HepG2 (cell line): ENCODE measurements at regions not wholly inside any gene's neighbourhood (a gene's known extent, or its start where the extent isn't known, plus 50 kb on each side); places are given as distances from the start of the nearest gene placed in this dataset.

Source experiments
- ATAC-seq: fragments of 200-7000 bp; cut with Tn5 transposase; 3 replicates; pipeline ENCODE4 v1.9.1; 2020; ENCODE audit warnings: mild to moderate bottlenecking, moderate library complexity
- BruUV-seq: library from RNA; stranded (reverse); fragments of 400-500 nt; replicated peaks from 2 replicates; lab custom pipeline; 2021; lab: Mats Ljungman, UMichigan
- CTCF ChIA-PET: fragments of 300-600 bp; formaldehyde crosslinking; extraction: SDS; loops from one replicate; lab custom pipeline; 2021; ENCODE audit warnings: low total read pairs, inconsistent platforms, low intra/inter-chr PET ratio; lab: Yijun Ruan, JAX
- POLR2A ChIA-PET: fragments of 350-600 bp; sonication (Branson Sonifier 250); formaldehyde crosslinking; loops from one replicate; lab custom pipeline; 2020; ENCODE audit warnings: antibody characterized with exemption, inconsistent platforms; lab: Yijun Ruan, JAX
- DNase-seq: peaks from one replicate; pipeline ENCODE4 v3.0.0-alpha.2; 2015; ENCODE audit warnings: low spot score
- FAIRE-seq: peaks from 3 replicates; lab custom pipeline; 2011; peaks lifted over from hg19 to GRCh38; lab: Jason Lieb, UNC
- H2AFZ ChIP-seq: one replicate; pipeline ENCODE4 v1.6.1; 2011; ENCODE audit warnings: low read length, inconsistent platforms
- H3K27ac ChIP-seq: fragments of 300-600 bp; 3 replicates; pipeline ENCODE4 v1.8.0; 2011; ENCODE audit warnings: mixed run types, mild to moderate bottlenecking, mixed read lengths, low read length, inconsistent platforms; ENCODE audit not compliant: insufficient read depth; ENCODE audit errors: extremely low read length
- H3K27me3 ChIP-seq, 2 experiments: fragments of 200-600 bp in 1 of 2; 2 replicates in 1 of 2; 3 replicates in 1 of 2; pipeline versions ENCODE4 v1.6.0 to v1.8.0; 2011; ENCODE audit warnings: low read length in 2 of 2, mild to moderate bottlenecking in 2 of 2, moderate library complexity in 2 of 2, inconsistent platforms in 1 of 2; ENCODE audit not compliant: insufficient read depth in 2 of 2, control insufficient read depth in 1 of 2
- H3K36me3 ChIP-seq, 2 experiments: fragments of 200-600 bp in 1 of 2; replicated peaks in 1 of 2; 2 replicates in 1 of 2; 3 replicates in 1 of 2; pipeline versions ENCODE4 v1.5.1 to v1.8.0; 2011; ENCODE audit warnings: low read length in 2 of 2, inconsistent platforms in 1 of 2; ENCODE audit not compliant: insufficient read depth in 2 of 2, control insufficient read depth in 1 of 2
- H3K4me1 ChIP-seq: 2 replicates; pipeline ENCODE4 v1.5.1; 2012; ENCODE audit warnings: low read length, inconsistent platforms; ENCODE audit not compliant: insufficient read depth
- H3K4me2 ChIP-seq: 2 replicates; pipeline ENCODE4 v1.6.0; 2011; ENCODE audit warnings: low read depth, low read length, inconsistent platforms
- H3K4me3 ChIP-seq, 3 experiments: fragments of 200-600 bp in 1 of 3; sonication (generic), shearing (Covaris generic) in 1 of 3; replicated peaks in 1 of 3; 2 replicates each; pipeline ENCODE4 v1.5.1; 2011 to 2016; ENCODE audit warnings: low read length in 3 of 3, inconsistent platforms in 2 of 3, low read depth in 2 of 3, mild to moderate bottlenecking in 2 of 3, control low read depth in 1 of 3, mixed read lengths in 1 of 3; ENCODE audit not compliant: insufficient read depth in 1 of 3
- H3K79me2 ChIP-seq: one replicate; pipeline ENCODE4 v1.6.1; 2011; ENCODE audit warnings: low read length, inconsistent platforms; ENCODE audit not compliant: insufficient read depth
- H3K9ac ChIP-seq: 2 replicates; pipeline ENCODE4 v1.6.0; 2011; ENCODE audit warnings: mild to moderate bottlenecking, low read depth, low read length, inconsistent platforms; ENCODE audit not compliant: insufficient read depth
- H3K9me3 ChIP-seq: 2 replicates; pipeline ENCODE4 v1.5.1; 2012; ENCODE audit warnings: mild to moderate bottlenecking, low read length
- H4K20me1 ChIP-seq: 2 replicates; pipeline ENCODE4 v1.6.0; 2011; ENCODE audit warnings: inconsistent platforms, mild to moderate bottlenecking, low read length, moderate library complexity; ENCODE audit not compliant: insufficient read depth
- KDM3A ChIP-seq: IDR thresholded peaks from 2 replicates; pipeline ENCODE4 v1.6.1; 2018; ENCODE audit warnings: low read depth, missing compliant biosample characterization
- NFYC ChIP-seq: IDR thresholded peaks from 2 replicates; pipeline ENCODE4 v1.6.1; 2016; ENCODE audit warnings: missing genetic modification reagents, missing compliant biosample characterization
- NONO ChIP-seq, 2 experiments: fragments of 450-650 bp in 1 of 2; sonication (generic) in 1 of 2; formaldehyde crosslinking in 1 of 2; IDR thresholded peaks in 1 of 2; conservative IDR thresholded peaks in 1 of 2; 2 replicates each; pipeline versions ENCODE4 v1.6.1 to v1.8.0; 2017 to 2022; ENCODE audit warnings: mild to moderate bottlenecking in 1 of 2, missing genetic modification reagents in 1 of 2, moderate library complexity in 1 of 2
- RNF219 ChIP-seq: sonication (generic); formaldehyde crosslinking; IDR thresholded peaks from 2 replicates; pipeline ENCODE4 v1.5.0; 2020; ENCODE audit warnings: mild to moderate bottlenecking, missing genetic modification reagents
- ZNF430 ChIP-seq: sonication (generic); formaldehyde crosslinking; IDR thresholded peaks from 2 replicates; pipeline ENCODE4 v1.9.0; 2021; ENCODE audit warnings: mild to moderate bottlenecking, missing genetic modification reagents
- WGBS: methylation state at CpG from one replicate; pipeline ENCODE4 v1.1.6; 2017; ENCODE audit warnings: low lambda C conversion rate; 5-methylcytosine and 5-hydroxymethylcytosine counted together
- in situ Hi-C: cut with HindIII; loops from 2 replicates; pipeline ENCODE4 v1.10.0; 2017; ENCODE audit warnings: low pct_unique_long_range_greater_than_20kb; ENCODE audit not compliant: extremely low pct_ligation_motif_present
- intact Hi-C: fragments of 100-400 bp; cut with micrococcal nuclease; formaldehyde crosslinking; loops from one replicate; pipeline ENCODE4 v1.10.0; 2022; ENCODE audit not compliant: unreplicated experiment

GRCh38 chr1:222877854-222878253 lies 63.0 kb downstream of the DISP1 start (continued):
- TF ChIP-seq RNF219 (CRISPR knock-in tag) (no peak), NONO (IDR thresholded peaks at IDR 0.05) (no peak), NONO (CRISPR knock-in tag; conservative IDR thresholded peaks at IDR 0.05) (no peak), ZNF430 (CRISPR knock-in tag) (no peak), NFYC (CRISPR knock-in tag) (no peak)

GRCh38 chr1:222880587-222880986 lies 65.7 kb downstream of the DISP1 start:
- 97% methylated on average over 2 of the region's 2 CpGs for WGBS
- H3K4me1 ChIP-seq = peaks cover 21% of the 10 kb centered on the region
- H3K4me2 ChIP-seq = no peak overlapping the region
- TF ChIP-seq KDM3A = no peak
- intact Hi-C loops (no loop called here), in situ Hi-C loops (no loop called here)
- BruUV-seq = no TSS peak
- ATAC-seq = no peak
- CTCF ChIA-PET = no interaction called here
- H3K79me2 ChIP-seq = no peaks in the 10 kb centered on the region
- H3K9me3 ChIP-seq = no peaks in the 10 kb centered on the region
- no peaks in the 10 kb centered on the region for H3K27me3 ChIP-seq
- POLR2A ChIA-PET = no interaction called here
- no peak overlapping the region for H3K9ac ChIP-seq
- no peak overlapping the region for H3K4me3 ChIP-seq
- DNase-seq = no peak
- FAIRE-seq = no peak
- H3K27ac ChIP-seq = no peak overlapping the region
- H3K36me3 ChIP-seq = no peaks in the 10 kb centered on the region
- no peaks in the 10 kb centered on the region for H4K20me1 ChIP-seq
- H2AFZ ChIP-seq = no peak overlapping the region
